Glomerular endothelial cell (primary cell): ENCODE measurements at regions not wholly inside any gene's neighbourhood (a gene's known extent, or its start where the extent isn't known, plus 50 kb on each side); places are given as distances from the start of the nearest gene placed in this dataset.

Experiments
- DNase-seq: peaks from one replicate; pipeline ENCODE4 v3.0.0-alpha.2; 2011; ENCODE audit warnings: low read depth, low spot score; ENCODE audit errors: extremely low read depth

- no peak for DNase-seq
Observed at GRCh38 chr3:117235304-117235703, 525.7 kb downstream of the TUSC7 start.

GRCh38 chr3:117238806-117239205, 529.2 kb downstream of the TUSC7 start:
- no peak for DNase-seq

- no peak for DNase-seq
Observed at GRCh38 chr3:117243657-117244056, 534.1 kb downstream of the TUSC7 start.

- DNase-seq: no peak
Observed at GRCh38 chr3:117246771-117247555, 537.4 kb downstream of the TUSC7 start.

- no peak for DNase-seq
Observed at GRCh38 chr3:117248153-117248552, 538.6 kb downstream of the TUSC7 start.

- peak; percentile 45 for DNase-seq
Observed at GRCh38 chr3:117252208-117252607, 542.6 kb downstream of the TUSC7 start.

- DNase-seq: no peak
Observed at GRCh38 chr3:117252651-117253050, 543.1 kb downstream of the TUSC7 start.

GRCh38 chr3:117253636-117254035, 544.1 kb downstream of the TUSC7 start:
- no peak for DNase-seq

- DNase-seq: no peak
Observed at GRCh38 chr3:117254985-117255384, 545.4 kb downstream of the TUSC7 start.

GRCh38 chr3:117255736-117256135, 546.2 kb downstream of the TUSC7 start:
- DNase-seq: no peak

GRCh38 chr3:117261983-117262421, 552.4 kb downstream of the TUSC7 start:
- no peak for DNase-seq

- no peak for DNase-seq
Observed at GRCh38 chr3:117263270-117263669, 553.7 kb downstream of the TUSC7 start.

- DNase-seq: no peak
Observed at GRCh38 chr3:117263745-117264144, 554.2 kb downstream of the TUSC7 start.

GRCh38 chr3:117264204-117264994, 554.8 kb downstream of the TUSC7 start:
- no peak for DNase-seq

GRCh38 chr3:117266806-117267205, 557.2 kb downstream of the TUSC7 start:
- no peak for DNase-seq

GRCh38 chr3:117268318-117268717, 558.7 kb downstream of the TUSC7 start:
- DNase-seq: no peak

GRCh38 chr3:117272274-117272673, 562.7 kb downstream of the TUSC7 start:
- no peak for DNase-seq

GRCh38 chr3:117272876-117273523, 563.4 kb downstream of the TUSC7 start:
- no peak for DNase-seq

- DNase-seq: no peak
Observed at GRCh38 chr3:117277816-117278215, 568.2 kb downstream of the TUSC7 start.

- DNase-seq: peak; percentile 2
Observed at GRCh38 chr3:117278424-117279190, 569.0 kb downstream of the TUSC7 start.

GRCh38 chr3:117281371-117281770, 571.8 kb downstream of the TUSC7 start:
- no peak for DNase-seq
